Choroid plexus epithelial cell (primary cell): ENCODE measurements at regions not wholly inside any gene's neighbourhood (a gene's known extent, or its start where the extent isn't known, plus 50 kb on each side); places are given as distances from the start of the nearest gene placed in this dataset.

Experiments
- DNase-seq: peaks from one replicate; pipeline ENCODE4 v3.0.0-alpha.2; 2010; ENCODE audit warnings: low read depth
- H3K4me3 ChIP-seq: 2 replicates; pipeline ENCODE4 v1.5.1; 2011; ENCODE audit warnings: low read depth, mild to moderate bottlenecking, control low read depth, low read length, moderate library complexity
- TF ChIP-seq, protein P1 (sequence below): conservative IDR thresholded peaks from 2 replicates; pipeline ENCODE4 v1.5.1; 2011; ENCODE audit warnings: low read depth, mild to moderate bottlenecking, control low read depth, inconsistent platforms, low read length, moderate library complexity

GRCh38 chr4:96912716-96913115 lies 1072.8 kb downstream of the PDHA2 start:
- TF ChIP-seq, protein P1, sequence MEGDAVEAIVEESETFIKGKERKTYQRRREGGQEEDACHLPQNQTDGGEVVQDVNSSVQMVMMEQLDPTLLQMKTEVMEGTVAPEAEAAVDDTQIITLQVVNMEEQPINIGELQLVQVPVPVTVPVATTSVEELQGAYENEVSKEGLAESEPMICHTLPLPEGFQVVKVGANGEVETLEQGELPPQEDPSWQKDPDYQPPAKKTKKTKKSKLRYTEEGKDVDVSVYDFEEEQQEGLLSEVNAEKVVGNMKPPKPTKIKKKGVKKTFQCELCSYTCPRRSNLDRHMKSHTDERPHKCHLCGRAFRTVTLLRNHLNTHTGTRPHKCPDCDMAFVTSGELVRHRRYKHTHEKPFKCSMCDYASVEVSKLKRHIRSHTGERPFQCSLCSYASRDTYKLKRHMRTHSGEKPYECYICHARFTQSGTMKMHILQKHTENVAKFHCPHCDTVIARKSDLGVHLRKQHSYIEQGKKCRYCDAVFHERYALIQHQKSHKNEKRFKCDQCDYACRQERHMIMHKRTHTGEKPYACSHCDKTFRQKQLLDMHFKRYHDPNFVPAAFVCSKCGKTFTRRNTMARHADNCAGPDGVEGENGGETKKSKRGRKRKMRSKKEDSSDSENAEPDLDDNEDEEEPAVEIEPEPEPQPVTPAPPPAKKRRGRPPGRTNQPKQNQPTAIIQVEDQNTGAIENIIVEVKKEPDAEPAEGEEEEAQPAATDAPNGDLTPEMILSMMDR = no peak
- DNase-seq = no peak

GRCh38 chr4:96913441-96914080 lies 1073.7 kb downstream of the PDHA2 start:
- TF ChIP-seq, protein P1 = no peak
- DNase-seq = peak; percentile 41
- no peak overlapping the region for H3K4me3 ChIP-seq

More at GRCh38 chr4:96912716-96913115, 1072.8 kb downstream of the PDHA2 start:
- H3K4me3 ChIP-seq = no peak overlapping the region

GRCh38 chr4:96916711-96917110 lies 1076.8 kb downstream of the PDHA2 start:
- TF ChIP-seq, protein P1 = no peak
- DNase-seq = no peak
- no peak overlapping the region for H3K4me3 ChIP-seq

- DNase-seq = no peak
- TF ChIP-seq, protein P1 = no peak
- H3K4me3 ChIP-seq = no peak overlapping the region
These were observed 1097.0 kb downstream of the PDHA2 start for GRCh38 chr4:96936886-96937285.

DNA sequence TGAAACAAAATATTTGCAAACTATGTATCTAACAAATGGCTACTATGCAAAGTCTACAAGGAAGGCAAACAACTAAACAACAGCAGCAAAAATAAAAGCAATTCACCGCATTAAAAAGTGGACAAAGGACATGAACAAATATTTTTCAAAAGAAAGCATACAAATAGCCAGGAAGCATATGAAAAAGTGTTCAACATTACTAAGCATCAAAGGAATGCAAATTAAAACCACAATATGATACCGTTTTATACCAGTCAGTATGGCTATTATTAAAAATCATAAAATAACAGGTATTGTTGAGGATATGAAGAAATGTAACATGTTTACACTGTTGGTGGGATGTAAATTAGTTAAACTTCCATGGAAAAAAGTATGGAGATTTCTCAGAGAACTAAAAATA lies 1106.7 kb downstream of the PDHA2 start:
- H3K4me3 ChIP-seq = no peak overlapping the region
- DNase-seq = no peak
- TF ChIP-seq, protein P1 = no peak

DNA sequence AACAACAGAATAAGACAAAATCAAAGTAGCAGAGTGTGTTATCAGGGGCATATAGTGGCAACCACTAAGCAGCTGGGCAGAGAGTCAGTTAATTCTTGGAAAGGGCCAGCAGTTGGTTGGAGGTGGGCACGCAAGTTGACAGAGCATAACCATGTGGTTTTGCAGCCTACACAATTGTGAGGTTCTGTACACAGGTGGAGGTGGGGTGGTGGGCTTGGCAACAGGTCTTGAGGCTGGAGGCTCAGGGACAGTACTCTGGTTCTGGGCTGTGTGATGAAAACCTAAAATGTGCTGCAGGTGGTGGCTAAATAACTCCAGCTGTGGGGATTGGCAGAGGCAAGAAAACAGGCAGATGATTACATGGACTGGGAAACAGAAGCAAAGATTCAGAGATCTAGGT lies 1112.7 kb downstream of the PDHA2 start:
- TF ChIP-seq, protein P1 = no peak
- H3K4me3 ChIP-seq = no peak overlapping the region
- DNase-seq = no peak

GRCh38 chr4:96955226-96955625 lies 1115.3 kb downstream of the PDHA2 start:
- TF ChIP-seq, protein P1 = no peak
- no peak for DNase-seq
- no peak overlapping the region for H3K4me3 ChIP-seq
